H1 (cell line): ENCODE measurements at regions not wholly inside any gene's neighbourhood (a gene's known extent, or its start where the extent isn't known, plus 50 kb on each side); places are given as distances from the start of the nearest gene placed in this dataset.

Source experiments
- EGR1 ChIP-seq: IDR thresholded peaks from 2 replicates; pipeline ENCODE4 v1.6.1; 2011; ENCODE audit warnings: low read depth, low read length, borderline replicate concordance
- EZH2 ChIP-seq: fragments of 200-600 bp; sonication (generic); IDR thresholded peaks from 2 replicates; pipeline ENCODE4 v1.7.1; 2012; ENCODE audit warnings: low read depth, mild to moderate bottlenecking, moderate library complexity, low read length, inconsistent platforms; ENCODE audit not compliant: severe bottlenecking
- HDAC6 ChIP-seq: IDR thresholded peaks from one replicate; pipeline ENCODE4 v1.7.1; 2012; ENCODE audit warnings: low read depth, mild to moderate bottlenecking, inconsistent platforms, low read length, moderate library complexity
- MAFK ChIP-seq: IDR thresholded peaks from 2 replicates; pipeline ENCODE4 v1.6.1; 2012; ENCODE audit warnings: low read depth, mild to moderate bottlenecking, improper control_type of control experiment, low read length
- POU5F1 ChIP-seq: IDR thresholded peaks from 2 replicates; pipeline ENCODE4 v1.6.1; 2011; ENCODE audit warnings: low read depth, mild to moderate bottlenecking, low read length, moderate library complexity
- SIX5 ChIP-seq: IDR thresholded peaks from 2 replicates; pipeline ENCODE4 v1.6.1; 2011; ENCODE audit warnings: mild to moderate bottlenecking, low read depth, low read length
- TEAD4 ChIP-seq: IDR thresholded peaks from 2 replicates; pipeline ENCODE4 v1.6.1; 2012; ENCODE audit warnings: low read depth, low read length, inconsistent platforms, mixed read lengths
- TF ChIP-seq, protein P1 (sequence below): IDR thresholded peaks from 2 replicates; pipeline ENCODE4 v1.6.1; 2012; ENCODE audit warnings: inconsistent platforms

DNA sequence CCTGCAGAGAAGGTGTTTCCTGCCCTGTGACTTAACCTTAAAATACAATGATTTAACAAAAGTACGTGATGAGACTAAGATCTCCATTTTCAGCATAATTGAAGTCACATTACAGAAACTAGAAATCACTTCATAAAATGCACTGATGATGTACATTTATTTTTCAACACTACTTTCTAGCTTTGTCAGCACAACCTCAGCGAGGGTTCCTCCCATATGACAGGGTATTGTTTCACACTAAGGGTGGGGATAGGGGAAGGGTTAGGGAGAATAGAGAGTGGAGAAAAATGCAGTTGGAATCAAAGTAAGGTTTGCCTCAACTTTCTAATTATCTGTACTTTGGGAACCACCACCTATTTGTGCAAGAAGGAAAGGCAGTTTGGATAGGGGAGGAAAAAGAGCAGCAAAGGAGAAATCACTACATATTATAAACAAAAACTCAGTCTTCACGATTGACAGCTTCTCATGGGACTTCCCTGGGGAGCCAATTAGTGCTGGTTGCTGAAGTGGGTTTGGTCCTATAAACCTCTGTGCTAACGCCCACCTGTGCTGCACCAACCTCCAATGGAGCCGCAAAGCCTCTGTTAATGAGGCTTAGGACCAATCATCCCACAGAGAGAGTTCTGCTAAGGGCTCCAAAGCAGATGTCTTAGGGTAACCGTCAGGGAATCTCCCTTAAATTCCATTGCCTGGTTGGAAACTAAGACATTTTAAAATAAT lies 369.2 kb upstream of the PDE4D start (continued):
- TF ChIP-seq SIX5 = no peak
- no peak for TF ChIP-seq MAFK
- no peak for TF ChIP-seq TEAD4
- TF ChIP-seq, protein P1, sequence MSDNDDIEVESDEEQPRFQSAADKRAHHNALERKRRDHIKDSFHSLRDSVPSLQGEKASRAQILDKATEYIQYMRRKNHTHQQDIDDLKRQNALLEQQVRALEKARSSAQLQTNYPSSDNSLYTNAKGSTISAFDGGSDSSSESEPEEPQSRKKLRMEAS = no peak
- TF ChIP-seq EZH2 = no peak
- no peak for TF ChIP-seq HDAC6
- TF ChIP-seq EGR1 = no peak
- TF ChIP-seq POU5F1 = no peak
